ENCODE measurements at regions not wholly inside any gene's neighbourhood (a gene's known extent, or its start where the extent isn't known, plus 50 kb on each side); places are given as distances from the start of the nearest gene placed in this dataset.

GRCh38 chr14:38329246-38329645, 73.4 kb upstream of the CLEC14A start:
- DNase-seq (ENCODE audit: low read depth in 2 of 2), result no peak

- DNase-seq (ENCODE audit: low read depth in 2 of 2), result no peak
Measured at GRCh38 chr14:38316922-38317321, 61.0 kb upstream of the CLEC14A start.

- no peak for DNase-seq (ENCODE audit: low read depth in 2 of 2)
Measured at GRCh38 chr14:38311655-38312054, 55.8 kb upstream of the CLEC14A start.

GRCh38 chr14:38310420-38310995, 54.6 kb upstream of the CLEC14A start:
- DNase-seq (ENCODE audit: low read depth in 2 of 2), result no peak

- DNase-seq (ENCODE audit: low read depth in 2 of 2), result no peak
Measured at GRCh38 chr14:38309522-38310277, 53.8 kb upstream of the CLEC14A start.

All from stimulated activated CD8-positive, alpha-beta memory T cell treated with anti-CD3 and anti-CD28 coated beads, Interleukin-7, amount 100 ng/mL, for 1 hour (primary cell).